ENCODE measurements at regions not wholly inside any gene's neighbourhood (a gene's known extent, or its start where the extent isn't known, plus 50 kb on each side); places are given as distances from the start of the nearest gene placed in this dataset.

DNA sequence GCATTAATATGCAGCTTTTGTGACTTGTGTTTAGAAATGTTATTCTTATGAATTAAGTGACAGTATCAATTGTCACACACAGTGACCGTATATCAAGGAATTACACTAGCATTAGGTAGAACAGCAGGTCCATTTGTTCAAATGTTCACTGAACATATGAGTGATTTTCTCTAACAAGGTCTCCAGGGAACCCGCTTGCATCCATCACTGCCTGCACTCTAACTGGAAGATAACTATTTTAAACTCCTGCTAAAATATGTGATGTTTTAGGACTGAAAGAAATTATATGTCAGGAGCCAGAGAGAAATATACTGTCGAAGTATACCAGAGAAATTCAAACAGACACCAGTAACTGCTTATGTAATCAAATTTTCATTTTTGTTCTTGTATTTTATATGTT is 1395.7 kb downstream of the PCDH18 start:
- DNase-seq (ENCODE audit: extremely low read depth, low read depth), result no peak
- TF ChIP-seq, protein P1, sequence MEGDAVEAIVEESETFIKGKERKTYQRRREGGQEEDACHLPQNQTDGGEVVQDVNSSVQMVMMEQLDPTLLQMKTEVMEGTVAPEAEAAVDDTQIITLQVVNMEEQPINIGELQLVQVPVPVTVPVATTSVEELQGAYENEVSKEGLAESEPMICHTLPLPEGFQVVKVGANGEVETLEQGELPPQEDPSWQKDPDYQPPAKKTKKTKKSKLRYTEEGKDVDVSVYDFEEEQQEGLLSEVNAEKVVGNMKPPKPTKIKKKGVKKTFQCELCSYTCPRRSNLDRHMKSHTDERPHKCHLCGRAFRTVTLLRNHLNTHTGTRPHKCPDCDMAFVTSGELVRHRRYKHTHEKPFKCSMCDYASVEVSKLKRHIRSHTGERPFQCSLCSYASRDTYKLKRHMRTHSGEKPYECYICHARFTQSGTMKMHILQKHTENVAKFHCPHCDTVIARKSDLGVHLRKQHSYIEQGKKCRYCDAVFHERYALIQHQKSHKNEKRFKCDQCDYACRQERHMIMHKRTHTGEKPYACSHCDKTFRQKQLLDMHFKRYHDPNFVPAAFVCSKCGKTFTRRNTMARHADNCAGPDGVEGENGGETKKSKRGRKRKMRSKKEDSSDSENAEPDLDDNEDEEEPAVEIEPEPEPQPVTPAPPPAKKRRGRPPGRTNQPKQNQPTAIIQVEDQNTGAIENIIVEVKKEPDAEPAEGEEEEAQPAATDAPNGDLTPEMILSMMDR (IDR thresholded peaks at IDR 0.05; ENCODE audit: low read depth, low read length), result no peak

DNA sequence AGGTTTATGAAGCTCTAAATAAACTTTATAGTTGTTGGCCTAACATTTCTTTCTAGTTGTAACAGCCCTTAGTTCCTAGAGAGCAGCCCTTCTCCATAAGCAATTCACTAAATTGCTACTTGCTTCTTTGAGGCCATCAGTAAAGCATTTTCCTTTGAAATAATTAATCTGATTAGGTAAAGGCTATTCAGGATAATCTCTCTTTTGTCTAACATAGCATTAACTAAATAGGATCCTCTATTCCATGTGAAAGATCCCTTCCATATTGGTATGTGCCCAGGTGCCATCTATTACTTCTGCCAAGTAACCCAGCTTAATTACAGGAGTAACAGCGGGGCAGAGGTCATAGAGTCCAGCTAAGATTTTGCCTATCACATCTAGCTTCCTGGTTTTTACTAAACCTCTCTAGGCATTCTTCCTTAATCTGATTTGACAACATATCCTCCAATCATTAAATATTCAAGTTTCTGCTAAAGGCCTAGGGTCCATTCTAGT is 1408.0 kb downstream of the PCDH18 start:
- no peak for DNase-seq (ENCODE audit: extremely low read depth, low read depth)
- TF ChIP-seq, protein P1 (IDR thresholded peaks at IDR 0.05; ENCODE audit: low read depth, low read length), result no peak

DNA sequence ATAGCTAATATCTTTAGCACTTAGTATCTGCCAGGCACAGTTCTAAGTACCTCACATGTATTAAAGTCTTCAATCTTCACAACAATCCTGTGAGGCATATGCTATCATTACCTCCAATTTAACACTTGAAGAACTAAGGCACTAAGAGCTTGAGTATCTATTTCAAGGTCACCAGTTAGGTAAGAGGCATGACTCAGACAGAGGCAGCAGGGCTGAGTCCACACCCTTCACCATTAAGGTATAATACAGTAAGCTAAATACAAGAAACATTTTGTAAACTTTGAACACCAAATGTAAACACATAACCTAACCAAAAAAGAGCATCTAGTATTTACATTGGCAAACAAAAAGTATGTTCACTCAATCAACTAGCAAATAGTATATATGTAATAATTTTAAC is 1410.9 kb downstream of the PCDH18 start:
- TF ChIP-seq, protein P1 (IDR thresholded peaks at IDR 0.05; ENCODE audit: low read depth, low read length), result no peak
- no peak for DNase-seq (ENCODE audit: extremely low read depth, low read depth)

DNA sequence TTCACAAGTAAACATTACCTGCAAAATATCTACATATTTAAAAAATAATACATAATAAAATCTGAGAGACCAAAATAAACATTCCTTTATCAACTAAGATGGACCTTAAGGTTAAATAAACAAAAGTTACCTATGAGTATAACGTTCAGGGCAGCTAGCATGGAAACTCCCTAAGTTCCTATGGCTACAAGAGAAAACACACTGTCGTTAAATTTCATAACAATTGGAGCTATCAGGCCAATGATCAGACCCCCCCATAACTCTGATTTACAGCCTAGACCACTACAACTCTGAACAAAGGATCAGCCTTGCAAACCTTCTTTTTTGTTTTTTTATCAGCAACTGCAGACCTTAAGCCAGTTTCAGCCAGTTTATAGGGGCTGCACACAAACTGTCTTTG is 1418.4 kb downstream of the PCDH18 start:
- no peak for DNase-seq (ENCODE audit: extremely low read depth, low read depth)
- TF ChIP-seq, protein P1 (IDR thresholded peaks at IDR 0.05; ENCODE audit: low read depth, low read length), result no peak

DNA sequence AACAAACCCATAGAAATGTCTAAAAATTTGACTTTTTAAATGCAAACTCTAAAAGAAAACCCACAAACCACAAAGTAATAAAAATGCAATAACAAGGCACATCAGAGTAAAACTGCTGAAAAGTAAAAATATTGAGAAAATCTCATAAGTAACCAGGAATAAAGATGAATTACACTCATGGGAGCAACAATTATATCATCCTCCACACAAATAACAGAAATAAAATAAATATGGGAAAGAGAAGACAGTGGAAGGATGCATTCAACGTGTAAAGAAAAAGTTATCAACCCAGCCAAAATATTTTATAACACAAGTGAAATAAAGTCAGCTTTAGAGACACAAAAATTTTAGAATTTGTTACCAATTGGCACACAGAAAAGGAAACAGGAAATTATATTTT is 1420.2 kb downstream of the PCDH18 start:
- DNase-seq (ENCODE audit: extremely low read depth, low read depth), result no peak
- TF ChIP-seq, protein P1 (IDR thresholded peaks at IDR 0.05; ENCODE audit: low read depth, low read length), result no peak

DNA sequence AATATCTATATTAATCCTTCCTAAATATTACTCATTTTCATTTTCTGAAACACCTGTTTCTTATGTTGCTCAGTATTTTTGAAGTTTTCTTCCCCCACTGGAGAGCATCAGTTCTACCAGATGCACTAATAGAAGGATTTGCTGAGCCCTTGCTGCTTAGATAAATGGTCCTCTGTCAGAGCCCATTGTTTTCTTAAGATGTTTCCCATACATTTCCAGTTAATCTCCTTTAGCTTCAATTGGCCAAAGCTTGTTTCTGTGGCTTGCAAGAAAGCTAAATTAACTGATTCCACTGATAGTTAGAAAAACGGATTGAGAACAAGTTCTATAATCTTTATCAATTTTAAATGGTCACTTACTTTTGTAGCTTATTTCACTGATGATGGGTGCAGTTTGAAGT is 1425.5 kb downstream of the PCDH18 start:
- TF ChIP-seq, protein P1 (IDR thresholded peaks at IDR 0.05; ENCODE audit: low read depth, low read length), result no peak
- DNase-seq (ENCODE audit: extremely low read depth, low read depth), result no peak

DNA sequence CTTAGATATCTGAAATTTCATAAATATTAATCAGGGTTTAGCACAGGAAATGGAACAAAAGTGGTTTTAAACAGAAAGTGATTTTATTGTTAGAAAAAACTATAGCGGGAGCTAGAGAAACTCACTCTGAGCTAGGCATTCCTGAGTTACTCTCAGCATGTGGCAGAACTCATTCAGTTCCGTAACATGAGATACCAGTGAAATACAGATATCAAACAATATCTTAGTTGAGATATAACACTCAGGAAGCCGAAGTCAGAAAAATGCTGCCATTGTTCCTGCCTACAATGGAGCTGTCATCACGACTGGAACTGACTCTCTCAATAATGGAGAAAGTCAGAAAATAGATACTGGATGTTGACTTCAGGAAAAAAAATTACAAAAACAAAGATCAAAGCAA is 1428.7 kb downstream of the PCDH18 start:
- no peak for DNase-seq (ENCODE audit: extremely low read depth, low read depth)
- TF ChIP-seq, protein P1 (IDR thresholded peaks at IDR 0.05; ENCODE audit: low read depth, low read length), result no peak

Data from AG09319 (cell line).